DND-41 (cell line): ENCODE measurements at regions not wholly inside any gene's neighbourhood (a gene's known extent, or its start where the extent isn't known, plus 50 kb on each side); places are given as distances from the start of the nearest gene placed in this dataset.
"Not testable (repeated sequence)": the region's sequence is repeated elsewhere in the genome, so short reads cannot be mapped to it uniquely, and the experiment has no call there.

Experiments
- ATAC-seq: fragments of 200-7000 bp; cut with Tn5 transposase; 3 replicates; pipeline ENCODE4 v1.9.1; 2021; ENCODE audit warnings: low read depth; ENCODE audit not compliant: insufficient read depth
- DNase-seq: peaks from one replicate; pipeline ENCODE4 v3.0.0-alpha.2; 2020
- H2AFZ ChIP-seq: 2 replicates; pipeline ENCODE4 v1.6.0; 2012; ENCODE audit warnings: low read depth, low read length
- H3K27ac ChIP-seq: 2 replicates; pipeline ENCODE4 v1.5.1; 2012; ENCODE audit warnings: low read length, inconsistent platforms
- H3K27me3 ChIP-seq: fragments of 200-600 bp; sonication (generic); 2 replicates; pipeline ENCODE4 v1.6.0; 2012; ENCODE audit warnings: low read length, mild to moderate bottlenecking, inconsistent platforms; ENCODE audit not compliant: insufficient read depth, poor library complexity
- H3K36me3 ChIP-seq: 2 replicates; pipeline ENCODE4 v1.5.1; 2012; ENCODE audit warnings: low read length, inconsistent platforms; ENCODE audit not compliant: insufficient read depth
- H3K4me1 ChIP-seq: 2 replicates; pipeline ENCODE4 v1.5.1; 2012; ENCODE audit warnings: mild to moderate bottlenecking, low read length; ENCODE audit not compliant: insufficient read depth
- H3K4me2 ChIP-seq: 2 replicates; pipeline ENCODE4 v1.6.0; 2012; ENCODE audit warnings: mild to moderate bottlenecking, moderate library complexity, low read length, inconsistent platforms; ENCODE audit not compliant: insufficient read depth
- H3K4me3 ChIP-seq, 2 experiments: fragments of 200-600 bp in 1 of 2; shearing (Covaris generic) in 1 of 2; 2 replicates each; pipeline ENCODE4 v1.5.1; 2012 to 2016; ENCODE audit warnings: inconsistent platforms in 2 of 2, low read length in 2 of 2, mild to moderate bottlenecking in 2 of 2, low read depth in 1 of 2, moderate library complexity in 1 of 2
- H3K79me2 ChIP-seq: 2 replicates; pipeline ENCODE4 v1.6.0; 2012; ENCODE audit warnings: low read length, inconsistent platforms; ENCODE audit not compliant: insufficient read depth
- H3K9ac ChIP-seq: 2 replicates; pipeline ENCODE4 v1.6.0; 2012; ENCODE audit warnings: low read depth, mild to moderate bottlenecking, inconsistent platforms, low read length, moderate library complexity
- H3K9me3 ChIP-seq: 2 replicates; pipeline ENCODE4 v1.5.1; 2012; ENCODE audit warnings: low read length, moderate library complexity, mild to moderate bottlenecking, inconsistent platforms; ENCODE audit not compliant: insufficient read depth, severe bottlenecking
- H4K20me1 ChIP-seq: 2 replicates; pipeline ENCODE4 v1.6.0; 2012; ENCODE audit warnings: low read length; ENCODE audit not compliant: insufficient read depth
- CTCF ChIP-seq: IDR thresholded peaks from 2 replicates; pipeline ENCODE4 v1.5.1; 2012; ENCODE audit warnings: borderline replicate concordance, low read length, moderate library complexity, mild to moderate bottlenecking; ENCODE audit not compliant: poor library complexity, severe bottlenecking; ENCODE audit errors: extremely low read depth
- EZH2 ChIP-seq: IDR thresholded peaks from 3 replicates; pipeline ENCODE4 v1.6.1; 2012; ENCODE audit warnings: borderline replicate concordance, low read depth, mild to moderate bottlenecking, moderate library complexity, low read length, inconsistent platforms; ENCODE audit not compliant: severe bottlenecking

DNA sequence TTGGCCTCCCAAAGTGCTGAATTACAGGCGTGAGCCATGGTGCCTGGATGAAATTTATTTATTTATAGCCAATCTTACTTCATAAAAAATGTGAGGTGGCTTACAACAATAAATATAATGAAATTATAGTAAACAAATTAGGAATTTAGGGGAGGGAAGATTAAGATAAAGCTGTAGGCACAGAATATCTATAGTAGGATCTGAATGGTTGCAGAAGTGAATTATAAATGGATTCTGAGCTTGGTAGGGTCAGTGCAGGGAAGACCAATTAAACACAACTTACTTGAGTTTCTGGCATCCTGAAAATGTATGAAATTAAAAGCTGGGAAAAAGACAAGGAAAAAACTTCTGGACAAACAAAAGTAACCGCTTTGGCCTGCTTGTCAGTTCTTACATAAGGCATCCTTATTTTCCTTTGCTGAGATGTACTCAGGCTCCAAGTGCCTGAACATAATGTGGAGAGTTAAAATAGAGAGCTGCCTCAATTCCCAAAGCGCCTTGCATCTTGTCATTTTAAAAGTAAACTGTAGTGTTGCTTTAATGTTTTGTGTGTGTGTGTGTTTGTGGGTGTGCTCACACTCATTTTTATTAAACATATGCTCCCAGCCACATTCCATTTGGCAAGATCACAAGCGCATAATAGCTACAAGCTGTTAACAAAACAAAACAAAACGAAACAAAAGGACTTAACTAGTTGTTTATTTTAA is 247.3 kb downstream of the S1PR1 start:
- no peak overlapping the region for H3K27ac ChIP-seq
- ATAC-seq: no peak
- no peak for DNase-seq
- no peak overlapping the region for H3K9ac ChIP-seq
- no peak overlapping the region for H3K4me2 ChIP-seq
- H2AFZ ChIP-seq: no peak overlapping the region; the same call in 1 of the 2 replicates
- H3K4me1 ChIP-seq: peaks cover 27% of the 10 kb centered on the region
- H3K9me3 ChIP-seq: peaks cover 5% of the 10 kb centered on the region
- no peaks in the 10 kb centered on the region for H4K20me1 ChIP-seq
- H3K36me3 ChIP-seq: no peaks in the 10 kb centered on the region
- H3K79me2 ChIP-seq: no peaks in the 10 kb centered on the region
- no peak for TF ChIP-seq EZH2
- no peak for TF ChIP-seq CTCF
- H3K27me3 ChIP-seq: no peaks in the 10 kb centered on the region
- no peak overlapping the region for H3K4me3 ChIP-seq

DNA sequence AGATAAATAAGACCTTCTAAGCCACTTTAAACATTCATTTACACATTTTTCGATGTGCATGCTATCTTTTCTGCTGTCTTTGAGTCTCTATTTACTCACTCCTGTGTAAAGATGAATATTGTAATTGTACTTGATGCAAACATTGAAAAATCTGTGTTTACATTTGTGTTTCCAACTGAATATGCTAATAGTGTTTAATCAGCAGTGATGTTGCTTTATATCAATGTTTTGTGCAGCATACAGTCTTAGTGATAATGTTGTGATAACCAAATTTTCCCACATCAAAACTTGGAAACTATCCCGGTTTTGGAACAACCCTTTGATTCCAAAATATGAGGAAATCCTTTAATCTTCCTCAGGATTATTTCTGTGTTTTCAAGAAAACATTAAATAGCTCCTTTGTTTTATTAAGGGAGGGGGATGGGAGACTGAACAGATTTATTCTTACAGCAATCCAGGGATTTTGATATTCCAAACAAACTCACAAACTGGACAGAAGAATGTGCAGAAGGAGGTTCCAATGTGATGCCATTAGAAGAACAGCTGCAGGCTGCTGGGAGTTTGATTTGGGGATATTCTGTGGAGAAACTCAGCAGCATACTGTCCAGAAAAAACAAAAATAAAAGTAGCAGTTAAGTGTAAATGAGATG is 248.0 kb downstream of the S1PR1 start:
- ATAC-seq: no peak
- no peak overlapping the region for H3K27ac ChIP-seq

GRCh38 chr1:101485712-101486111 is 248.9 kb downstream of the S1PR1 start:
- no peaks in the 10 kb centered on the region for H3K36me3 ChIP-seq
- TF ChIP-seq CTCF: no peak
- no peak for TF ChIP-seq EZH2
- H3K27me3 ChIP-seq: no peaks in the 10 kb centered on the region
- peak overlapping the region; percentile 8; the same call in 1 of the 2 replicates for H2AFZ ChIP-seq
- no peaks in the 10 kb centered on the region for H3K79me2 ChIP-seq
- H3K9ac ChIP-seq: no peak overlapping the region
- no peak overlapping the region for H3K27ac ChIP-seq
- DNase-seq (no peak), ATAC-seq (no peak)
- no peak overlapping the region for H3K4me3 ChIP-seq
- peaks cover 11% of the 10 kb centered on the region for H3K9me3 ChIP-seq
- H3K4me2 ChIP-seq: no peak overlapping the region
- peaks cover 19% of the 10 kb centered on the region for H3K4me1 ChIP-seq
- no peaks in the 10 kb centered on the region for H4K20me1 ChIP-seq

More for the DNA sequence above, 248.0 kb downstream of the S1PR1 start:
- no peak overlapping the region for H3K4me2 ChIP-seq
- no peaks in the 10 kb centered on the region for H3K36me3 ChIP-seq
- peaks cover 10% of the 10 kb centered on the region for H3K9me3 ChIP-seq
- H2AFZ ChIP-seq: peak overlapping the region; percentile 33; the same call in 1 of the 2 replicates
- H3K9ac ChIP-seq: no peak overlapping the region
- TF ChIP-seq CTCF (no peak), EZH2 (no peak)
- no peaks in the 10 kb centered on the region for H4K20me1 ChIP-seq
- H3K4me1 ChIP-seq: peaks cover 25% of the 10 kb centered on the region
- DNase-seq: no peak
- no peaks in the 10 kb centered on the region for H3K27me3 ChIP-seq
- H3K4me3 ChIP-seq: no peak overlapping the region
- no peaks in the 10 kb centered on the region for H3K79me2 ChIP-seq

DNA sequence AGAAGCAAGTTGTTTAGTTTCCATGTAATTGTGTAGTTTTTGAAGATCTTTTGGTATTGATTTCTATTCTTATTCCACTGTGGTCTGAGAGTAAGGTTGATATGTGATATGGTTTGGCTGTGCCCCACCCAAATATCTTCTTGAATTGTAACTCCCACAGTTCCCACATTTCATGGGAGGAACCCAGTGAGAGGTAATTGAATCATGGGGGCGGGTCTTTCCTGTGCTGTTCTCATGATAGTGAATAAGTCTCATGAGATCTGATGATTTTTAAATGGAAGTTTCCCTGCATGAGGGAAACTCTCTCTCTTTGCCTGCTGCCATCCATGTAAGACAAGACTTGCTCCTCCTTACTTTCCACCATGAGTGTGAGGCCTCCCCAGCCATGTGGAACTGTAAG is 255.3 kb downstream of the S1PR1 start:
- H3K79me2 ChIP-seq, H3K36me3 ChIP-seq, H3K9ac ChIP-seq, ATAC-seq, H3K27ac ChIP-seq, H4K20me1 ChIP-seq, H3K4me1 ChIP-seq, H3K4me3 ChIP-seq, H2AFZ ChIP-seq, DNase-seq, H3K4me2 ChIP-seq, H3K27me3 ChIP-seq: not testable (repeated sequence)
- H3K9me3 ChIP-seq: peaks cover 11% of the 10 kb centered on the region

DNA sequence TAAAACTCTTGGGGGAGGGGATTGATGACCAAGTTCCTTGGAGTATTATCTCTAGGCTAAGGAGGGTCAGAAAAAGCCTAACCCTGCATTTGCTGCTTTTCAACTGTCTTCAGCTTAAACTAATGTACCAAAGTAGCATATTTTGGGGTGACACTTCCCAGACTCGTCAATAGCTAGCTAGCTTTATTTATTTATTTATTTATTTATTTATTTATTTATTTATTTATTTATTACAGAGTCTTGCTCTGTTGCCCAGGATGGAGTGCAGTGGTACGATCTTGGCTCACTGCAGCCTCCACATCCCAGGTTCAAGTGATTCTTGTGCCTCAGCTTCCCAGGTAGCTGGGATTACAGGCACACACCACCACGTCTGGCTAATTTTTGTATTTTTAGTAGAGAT is 257.1 kb downstream of the S1PR1 start:
- not testable (repeated sequence) for H2AFZ ChIP-seq, H3K27me3 ChIP-seq, H3K79me2 ChIP-seq, H3K4me1 ChIP-seq, ATAC-seq, DNase-seq, H3K36me3 ChIP-seq, H3K4me2 ChIP-seq, H3K27ac ChIP-seq, H4K20me1 ChIP-seq, H3K9ac ChIP-seq, H3K4me3 ChIP-seq
- H3K9me3 ChIP-seq: peaks cover 11% of the 10 kb centered on the region
